HK-2 (cell line): ENCODE measurements at regions not wholly inside any gene's neighbourhood (a gene's known extent, or its start where the extent isn't known, plus 50 kb on each side); places are given as distances from the start of the nearest gene placed in this dataset.

Experiments
- DNase-seq: peaks from one replicate; pipeline ENCODE4 v3.0.0-alpha.2; 2018; ENCODE audit not compliant: unreplicated experiment

- DNase-seq = no peak
Measured at GRCh38 chr3:21140785-21141184, 610.2 kb downstream of the ZNF385D start.

DNA sequence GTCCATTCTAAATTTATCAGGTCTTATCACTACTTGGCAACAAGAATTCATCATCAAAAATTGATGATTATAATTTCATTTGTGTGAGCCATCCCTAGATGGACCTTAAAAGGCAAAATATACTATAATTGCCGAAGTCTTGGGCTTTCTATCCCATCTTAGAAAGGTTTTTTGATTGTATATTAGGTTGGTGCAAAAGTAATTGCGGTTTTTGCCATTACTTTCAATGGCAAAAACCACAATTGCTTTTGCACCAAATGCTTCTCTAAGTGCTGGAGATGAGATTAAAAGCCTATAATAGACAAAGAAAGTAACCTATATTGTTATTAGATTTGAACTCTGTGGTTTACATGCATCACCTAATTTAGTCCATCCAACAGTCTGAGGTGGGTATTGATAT is 612.9 kb downstream of the ZNF385D start:
- no peak for DNase-seq

DNA sequence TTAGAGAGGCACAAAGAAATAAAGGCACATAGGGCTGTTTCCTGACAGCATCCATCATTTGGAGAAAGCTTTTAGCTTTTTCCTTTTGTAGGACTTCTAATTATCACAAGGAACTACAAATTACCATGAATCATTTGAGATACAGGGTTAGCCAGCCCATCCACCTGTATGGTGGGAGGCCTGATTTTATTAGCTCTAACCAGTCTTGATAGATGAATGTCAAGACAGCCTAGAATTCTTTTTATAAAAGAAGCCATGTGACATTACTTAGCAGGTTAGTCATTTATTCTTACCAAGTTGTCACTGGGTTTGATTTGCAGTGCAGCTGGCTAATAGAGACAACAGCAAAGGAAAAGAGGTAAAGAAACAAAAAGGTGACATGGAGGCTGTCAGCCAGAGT is 618.1 kb downstream of the ZNF385D start:
- DNase-seq = no peak

- no peak for DNase-seq
Measured at GRCh38 chr3:21120826-21121225, 630.2 kb downstream of the ZNF385D start.

GRCh38 chr3:21117370-21117769 is 633.6 kb downstream of the ZNF385D start:
- no peak for DNase-seq

DNA sequence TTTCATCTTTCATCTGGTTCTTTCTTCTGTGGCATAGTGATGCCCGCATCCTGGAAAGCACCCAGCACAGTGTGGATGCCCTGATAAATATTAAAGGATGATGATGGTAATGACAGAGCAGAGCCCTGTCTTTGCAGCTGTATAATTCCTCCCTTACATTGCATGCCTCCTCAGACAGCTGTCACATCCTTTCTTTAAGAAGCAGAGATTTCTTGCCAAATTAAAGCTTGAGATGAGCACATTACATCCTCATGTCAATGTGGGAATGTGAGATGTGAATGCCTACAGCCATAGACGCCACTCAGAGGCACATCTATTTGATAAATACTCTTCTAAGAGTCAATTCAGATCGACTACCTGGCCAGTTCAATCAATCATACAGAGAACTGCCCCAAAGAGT is 642.0 kb downstream of the ZNF385D start:
- DNase-seq = no peak

DNA sequence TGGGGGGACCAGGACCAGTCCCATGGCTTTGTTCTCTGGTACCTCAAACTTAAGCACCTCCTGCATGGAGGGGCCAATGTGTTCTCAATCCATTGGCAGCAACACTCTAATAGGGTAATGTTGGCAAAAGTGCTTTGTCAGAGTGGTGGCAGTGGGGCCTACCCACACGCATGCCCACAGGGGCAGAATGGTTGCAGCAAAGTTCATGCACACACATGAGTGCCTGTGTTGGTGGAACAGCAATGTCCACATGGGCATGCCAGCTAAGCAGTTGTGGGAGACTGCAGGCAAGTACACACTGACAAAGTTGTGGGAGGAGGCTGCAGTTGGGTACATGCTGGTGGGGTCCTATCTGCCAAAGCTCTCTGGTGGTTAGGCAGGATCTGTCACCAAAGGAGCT is 645.2 kb downstream of the ZNF385D start:
- no peak for DNase-seq

- DNase-seq = no peak
Measured at GRCh38 chr3:21100656-21101359, 650.2 kb downstream of the ZNF385D start.

GRCh38 chr3:21094686-21095085 is 656.3 kb downstream of the ZNF385D start:
- no peak for DNase-seq

DNA sequence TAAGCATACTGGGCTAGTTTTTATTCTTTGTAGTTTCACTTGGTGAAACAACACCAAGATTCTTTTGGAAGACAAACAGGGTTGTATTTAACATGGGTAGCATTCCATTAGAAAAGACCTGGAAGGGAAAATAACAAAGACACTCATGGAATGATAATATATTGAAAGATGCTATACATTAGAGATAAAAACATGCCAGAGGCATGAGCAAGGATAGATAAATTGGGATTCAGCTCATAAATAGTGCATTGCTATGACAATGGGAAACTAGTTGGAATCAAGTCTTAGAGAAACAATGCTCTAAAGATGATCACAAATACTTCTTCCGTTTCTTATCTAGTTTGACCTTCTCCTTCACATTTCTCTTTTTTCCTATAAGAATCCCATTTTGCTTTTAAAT is 677.4 kb downstream of the ZNF385D start:
- DNase-seq = no peak

DNA sequence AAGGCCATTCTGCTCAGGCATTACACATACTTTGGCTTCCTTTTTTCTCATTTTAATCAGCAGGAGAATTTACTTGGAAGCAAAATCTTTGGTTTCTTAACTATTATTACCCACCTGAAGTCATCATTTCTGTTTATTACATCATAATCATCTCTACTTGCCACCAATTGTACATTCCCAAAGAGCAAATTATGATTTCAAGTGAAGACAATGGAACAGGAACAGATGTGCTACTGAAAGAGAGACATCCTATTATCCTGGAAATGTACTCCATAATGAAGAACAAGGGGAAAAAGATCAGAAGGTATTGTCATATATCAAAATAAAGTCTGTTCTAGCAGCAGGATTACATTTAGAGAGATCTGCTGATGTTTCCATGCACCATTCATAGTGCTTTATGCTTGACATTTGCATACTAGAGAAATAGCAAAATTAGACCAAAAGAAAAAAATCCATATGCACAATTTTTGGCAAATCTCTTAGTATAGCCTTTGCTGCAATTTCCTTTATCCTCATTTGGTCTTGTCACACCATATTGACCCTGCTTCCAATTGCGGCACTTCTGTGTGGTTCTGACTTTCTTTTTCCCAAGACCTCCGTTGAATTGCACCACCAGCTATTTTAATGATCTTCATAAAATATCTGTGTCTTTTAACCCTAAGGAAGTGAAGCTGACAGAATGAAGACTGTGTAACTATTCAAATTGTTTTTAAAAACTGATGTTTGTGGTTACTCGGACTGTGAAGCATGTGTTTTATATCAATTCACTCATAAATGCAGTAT is 683.8 kb downstream of the ZNF385D start:
- no peak for DNase-seq

GRCh38 chr3:21062831-21063294 is 688.1 kb downstream of the ZNF385D start:
- no peak for DNase-seq

- no peak for DNase-seq
Measured at GRCh38 chr3:21059404-21059803, 691.6 kb downstream of the ZNF385D start.

GRCh38 chr3:21056293-21056692 is 694.7 kb downstream of the ZNF385D start:
- no peak for DNase-seq

GRCh38 chr3:21055015-21055414 is 696.0 kb downstream of the ZNF385D start:
- DNase-seq = no peak

DNA sequence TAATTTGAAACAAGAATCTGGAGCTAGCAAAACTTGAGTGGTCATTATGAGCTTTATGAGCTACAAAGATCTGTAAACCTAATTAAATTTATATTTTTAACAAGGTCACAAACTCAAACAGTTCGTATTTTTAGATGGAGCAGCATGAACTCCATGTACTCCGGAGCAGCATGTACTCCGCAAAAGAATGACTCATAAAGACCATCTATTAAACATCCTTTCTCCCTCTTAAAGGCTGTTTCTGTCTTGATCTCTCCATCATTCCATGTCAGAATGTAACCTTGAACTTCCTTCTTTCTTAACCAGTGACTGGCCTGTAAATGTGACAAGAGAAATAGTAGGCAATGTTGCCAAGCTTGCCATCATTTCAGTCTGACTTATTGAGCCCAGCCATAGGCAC is 696.9 kb downstream of the ZNF385D start:
- no peak for DNase-seq

GRCh38 chr3:21049334-21050062 is 701.5 kb downstream of the ZNF385D start:
- no peak for DNase-seq

- DNase-seq = no peak
Measured at GRCh38 chr3:21043139-21043538, 707.9 kb downstream of the ZNF385D start.

DNA sequence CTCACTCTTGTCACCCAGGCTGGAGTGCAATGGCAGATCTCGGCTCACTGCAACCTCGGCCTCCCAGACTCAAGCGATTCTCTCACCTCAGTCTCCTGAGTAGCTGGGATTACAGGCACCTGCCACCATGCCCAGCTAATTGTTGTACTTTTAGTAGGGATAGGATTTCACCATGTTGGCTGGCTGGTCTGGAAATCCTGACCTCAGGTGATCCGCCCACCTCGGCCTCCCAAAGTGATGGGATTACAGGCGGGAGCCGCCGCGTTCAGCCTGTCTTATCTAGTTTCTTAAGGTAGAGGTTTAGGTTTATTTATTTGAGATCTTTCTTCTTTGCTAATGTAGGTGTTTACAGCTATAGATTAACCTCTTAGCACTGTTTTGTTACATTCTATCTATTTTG is 708.8 kb downstream of the ZNF385D start:
- DNase-seq = no peak

- no peak for DNase-seq
Measured at GRCh38 chr3:21041621-21042020, 709.4 kb downstream of the ZNF385D start.

GRCh38 chr3:21036888-21037287 is 714.1 kb downstream of the ZNF385D start:
- no peak for DNase-seq

GRCh38 chr3:21028412-21028811 is 722.6 kb downstream of the ZNF385D start:
- DNase-seq = no peak

DNA sequence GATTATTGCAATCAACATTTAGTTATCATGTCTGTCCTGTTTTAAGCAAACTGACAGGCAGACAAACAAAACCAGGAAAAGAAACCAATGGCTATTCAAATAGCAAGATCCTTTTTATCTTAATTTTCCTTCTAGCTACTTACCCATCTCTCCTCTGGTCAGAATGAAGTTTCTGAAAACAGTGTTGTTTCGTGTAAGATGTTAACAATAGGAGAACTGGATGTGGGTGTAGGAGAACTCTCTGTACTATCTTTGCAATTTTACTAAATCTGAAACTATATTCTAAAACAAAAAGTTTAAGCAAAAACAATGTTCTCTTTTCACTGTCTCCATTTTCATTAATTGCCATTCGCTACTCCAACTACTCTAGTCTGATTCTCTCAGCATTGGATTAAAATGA is 726.4 kb downstream of the ZNF385D start:
- no peak for DNase-seq
